GM12878 (cell line): ENCODE measurements at regions not wholly inside any gene's neighbourhood (a gene's known extent, or its start where the extent isn't known, plus 50 kb on each side); places are given as distances from the start of the nearest gene placed in this dataset.

Source experiments
- ATAC-seq: fragments of 200-7000 bp; cut with Tn5 transposase; 3 replicates; pipeline ENCODE4 v1.9.1; 2020; ENCODE audit warnings: mild to moderate bottlenecking, moderate library complexity
- BruUV-seq: library from RNA; stranded (reverse); fragments of 400-500 nt; replicated peaks from 2 replicates; lab custom pipeline; 2021; lab: Mats Ljungman, UMichigan
- CTCF ChIA-PET: fragments of 300-600 bp; sonication (Branson Sonifier 250); formaldehyde crosslinking; extraction: SDS; loops from one replicate; lab custom pipeline; 2021; ENCODE audit warnings: inconsistent platforms; lab: Yijun Ruan, JAX
- POLR2A ChIA-PET: fragments of 350-600 bp; formaldehyde crosslinking; extraction: SDS; loops from one replicate; lab custom pipeline; 2021; ENCODE audit warnings: inconsistent platforms; lab: Charles Lee
- RAD21 ChIA-PET: fragments of 300-600 bp; sonication (Branson Sonifier 250); formaldehyde crosslinking; loops from one replicate; lab custom pipeline; 2023; ENCODE audit warnings: antibody characterized with exemption; ENCODE audit not compliant: unreplicated experiment; lab: Charles Lee
- SMC1A ChIA-PET: fragments of 300-600 bp; sonication (Branson Sonifier 250); formaldehyde crosslinking; loops from one replicate; lab custom pipeline; 2023; ENCODE audit not compliant: unreplicated experiment, uncharacterized antibody; lab: Charles Lee
- DNase-seq: peaks from one replicate; pipeline ENCODE4 v3.0.0-alpha.2; 2011; ENCODE audit warnings: low read depth, low spot score
- FAIRE-seq: peaks from 3 replicates; lab custom pipeline; 2011; peaks lifted over from hg19 to GRCh38; lab: Jason Lieb, UNC
- H2AFZ ChIP-seq: 2 replicates; pipeline ENCODE4 v1.6.0; 2011; ENCODE audit warnings: low read depth, low read length, control low read depth; ENCODE audit not compliant: control insufficient read depth
- H3K27ac ChIP-seq: 2 replicates; pipeline ENCODE4 v1.5.1; 2011; ENCODE audit warnings: control low read depth; ENCODE audit not compliant: control insufficient read depth, insufficient read depth
- H3K27me3 ChIP-seq, 2 experiments: replicated peaks in 1 of 2; 2 replicates each; pipeline versions ENCODE4 v1.6.0 to v1.6.1; 2011; ENCODE audit warnings: low read length in 1 of 2; ENCODE audit not compliant: control insufficient read depth in 2 of 2, insufficient read depth in 2 of 2
- H3K36me3 ChIP-seq, 2 experiments: 2 replicates each; pipeline ENCODE4 v1.5.1; 2011; ENCODE audit warnings: low read length in 1 of 2; ENCODE audit not compliant: control insufficient read depth in 2 of 2, insufficient read depth in 2 of 2
- H3K4me1 ChIP-seq: 2 replicates; pipeline ENCODE4 v1.6.1; 2011; ENCODE audit warnings: mild to moderate bottlenecking, low read length, moderate library complexity, mixed read lengths; ENCODE audit not compliant: control insufficient read depth, insufficient read depth
- H3K4me2 ChIP-seq: 2 replicates; pipeline ENCODE4 v1.6.0; 2011; ENCODE audit warnings: control low read depth; ENCODE audit not compliant: control insufficient read depth, insufficient read depth
- H3K4me3 ChIP-seq: fragments of 200-600 bp; sonication (generic); 2 replicates; pipeline ENCODE4 v1.5.1; 2016
- H3K79me2 ChIP-seq: 2 replicates; pipeline ENCODE4 v1.6.0; 2011; ENCODE audit warnings: low read length; ENCODE audit not compliant: control insufficient read depth, insufficient read depth
- H3K9ac ChIP-seq: 2 replicates; pipeline ENCODE4 v1.8.0; 2011; ENCODE audit warnings: low read length, control low read depth, mixed read lengths; ENCODE audit not compliant: control insufficient read depth, insufficient read depth
- H3K9me3 ChIP-seq: replicated peaks from 3 replicates; pipeline ENCODE4 v1.5.1; 2011; ENCODE audit warnings: mild to moderate bottlenecking, low read length; ENCODE audit not compliant: control insufficient read depth, insufficient read depth
- H4K20me1 ChIP-seq: 2 replicates; pipeline ENCODE4 v1.6.0; 2011; ENCODE audit not compliant: control insufficient read depth, insufficient read depth
- CEBPZ ChIP-seq: fragments of 150-350 bp; IDR thresholded peaks from 2 replicates; pipeline ENCODE4 v1.6.1; 2016; ENCODE audit warnings: low read depth, low read length
- MXI1 ChIP-seq: fragments of 150-350 bp; IDR thresholded peaks from 2 replicates; pipeline ENCODE4 v1.6.1; 2011; ENCODE audit warnings: low read depth, mild to moderate bottlenecking, inconsistent platforms, low read length, improper control_type of control experiment
- NBN ChIP-seq: fragments of 450-650 bp; IDR thresholded peaks from 2 replicates; pipeline ENCODE4 v1.6.1; 2016
- NFYB ChIP-seq: IDR thresholded peaks from 2 replicates; pipeline ENCODE4 v1.6.1; 2011; ENCODE audit warnings: low read depth, mild to moderate bottlenecking, low read length, improper control_type of control experiment, moderate library complexity; ENCODE audit not compliant: insufficient read depth
- NKRF ChIP-seq: fragments of 450-650 bp; conservative IDR thresholded peaks from 2 replicates; pipeline ENCODE4 v1.6.1; 2017; ENCODE audit warnings: mild to moderate bottlenecking, moderate library complexity
- NR2C2 ChIP-seq: IDR thresholded peaks from 2 replicates; pipeline ENCODE4 v1.6.1; 2011; ENCODE audit warnings: borderline replicate concordance, low read depth; ENCODE audit not compliant: control insufficient read depth, insufficient read length
- PML ChIP-seq: IDR thresholded peaks from 2 replicates; pipeline ENCODE4 v1.6.1; 2012; ENCODE audit warnings: low read length, inconsistent platforms
- POLR2A ChIP-seq: IDR thresholded peaks from 2 replicates; pipeline ENCODE4 v1.6.1; 2011; ENCODE audit warnings: low read depth, mild to moderate bottlenecking, low read length
- RB1 ChIP-seq: fragments of 450-650 bp; formaldehyde crosslinking; IDR thresholded peaks from 2 replicates; pipeline ENCODE4 v1.6.1; 2017; ENCODE audit warnings: mild to moderate bottlenecking, borderline replicate concordance
- RUNX3 ChIP-seq: IDR thresholded peaks from 2 replicates; pipeline ENCODE4 v1.6.1; 2012; ENCODE audit warnings: low read length, inconsistent platforms
- SKIL ChIP-seq: fragments of 450-650 bp; IDR thresholded peaks from 2 replicates; pipeline ENCODE4 v1.6.1; 2017; ENCODE audit warnings: mild to moderate bottlenecking, low read depth, inconsistent platforms; ENCODE audit not compliant: poor library complexity, severe bottlenecking
- WGBS: methylation state at CpG from one replicate; pipeline ENCODE4 v1.1.6; 2016; ENCODE audit warnings: low lambda C conversion rate; ENCODE audit not compliant: insufficient replicate concordance, insufficient coverage; ENCODE audit errors: missing lambda C conversion rate; 5-methylcytosine and 5-hydroxymethylcytosine counted together
- in situ Hi-C: fragments of 300-500 bp; cut with MboI; formaldehyde crosslinking; loops from 9 replicates; pipeline ENCODE4 v1.14.3; 2018; ENCODE audit warnings: mixed read lengths
- intact Hi-C: fragments of 100-400 bp; cut with micrococcal nuclease; formaldehyde crosslinking; loops from one replicate; pipeline ENCODE4 v1.14.2; 2022; ENCODE audit not compliant: unreplicated experiment

- TF ChIP-seq SKIL (no peak), NR2C2 (no peak), CEBPZ (no peak)
Observed at GRCh38 chr7:4343272-4344247, 338.5 kb upstream of the FOXK1 start (continued).

- no peak for ATAC-seq
- CTCF ChIA-PET: no interaction called here
- POLR2A ChIA-PET: interaction anchor here (0.6 kb wide), 1 partner anchor 131 kb away, joined by 4 read pairs; no protein-coding TSS in a partner anchor
- intact Hi-C loops: no loop called here
- no TSS peak for BruUV-seq
- Histone ChIP-seq H3K27me3 (no peaks in the 10 kb centered on the region), H3K36me3 (no peaks in the 10 kb centered on the region), H3K27ac (no peak overlapping the region), H3K4me2 (no peak overlapping the region), H3K9me3 (no peaks in the 10 kb centered on the region; the same call in 2 of the 3 replicates), H4K20me1 (no peaks in the 10 kb centered on the region), H2AFZ (no peak overlapping the region), H3K79me2 (no peaks in the 10 kb centered on the region), H3K4me1 (no peaks in the 10 kb centered on the region), H3K9ac (no peak overlapping the region), H3K4me3 (no peak overlapping the region)
- in situ Hi-C loops: no loop called here
- no peak for DNase-seq
- SMC1A ChIA-PET: no interaction called here
- RAD21 ChIA-PET: no interaction called here
- no peak for FAIRE-seq
- WGBS: 21% methylated on average over 5 of the region's 5 CpGs
- TF ChIP-seq RUNX3 (no peak), POLR2A (no peak), NFYB (no peak), RB1 (no peak), NBN (no peak), PML (no peak), NKRF (no peak), MXI1 (no peak)
Observed at GRCh38 chr7:4345004-4345403, 337.1 kb upstream of the FOXK1 start.
